ENCODE measurements at regions not wholly inside any gene's neighbourhood (a gene's known extent, or its start where the extent isn't known, plus 50 kb on each side); places are given as distances from the start of the nearest gene placed in this dataset.
A peak's percentile ranks its signal among the peaks of the same experiment; 100 is the strongest.

GRCh38 chr4:101599620-101600019, 190.9 kb upstream of the BANK1 start:
- no peak for FAIRE-seq
- no peak for DNase-seq (ENCODE audit: extremely low spot score, insufficient read length, low read depth)

GRCh38 chr4:101596781-101597552, 193.6 kb upstream of the BANK1 start:
- DNase-seq (ENCODE audit: extremely low spot score, insufficient read length, low read depth) (no peak), FAIRE-seq (peak; percentile 60)

GRCh38 chr4:101594588-101594987, 195.9 kb upstream of the BANK1 start:
- DNase-seq (ENCODE audit: extremely low spot score, insufficient read length, low read depth), result no peak
- FAIRE-seq, result no peak

GRCh38 chr4:101593666-101594065, 196.9 kb upstream of the BANK1 start:
- DNase-seq (ENCODE audit: extremely low spot score, insufficient read length, low read depth), result no peak
- no peak for FAIRE-seq

- FAIRE-seq, result no peak
- DNase-seq (ENCODE audit: extremely low spot score, insufficient read length, low read depth), result no peak
Measured at GRCh38 chr4:101584306-101584705, 206.2 kb upstream of the BANK1 start.

GRCh38 chr4:101563126-101563525, 215.8 kb upstream of the PPP3CA start:
- no peak for FAIRE-seq

GRCh38 chr4:101556842-101557241, 209.5 kb upstream of the PPP3CA start:
- DNase-seq (ENCODE audit: extremely low spot score, insufficient read length, low read depth), result no peak

More at GRCh38 chr4:101563126-101563525, 215.8 kb upstream of the PPP3CA start:
- DNase-seq (ENCODE audit: extremely low spot score, insufficient read length, low read depth), result no peak

GRCh38 chr4:101555341-101555880, 208.1 kb upstream of the PPP3CA start:
- no peak for DNase-seq (ENCODE audit: extremely low spot score, insufficient read length, low read depth)
- no peak for FAIRE-seq

More at GRCh38 chr4:101556842-101557241, 209.5 kb upstream of the PPP3CA start:
- FAIRE-seq, result peak; percentile 12

- FAIRE-seq (no peak), DNase-seq (ENCODE audit: extremely low spot score, insufficient read length, low read depth) (no peak)
Measured at GRCh38 chr4:101540336-101540735, 193.0 kb upstream of the PPP3CA start.

- FAIRE-seq (no peak), DNase-seq (ENCODE audit: extremely low spot score, insufficient read length, low read depth) (no peak)
Measured at GRCh38 chr4:101528526-101528925, 181.2 kb upstream of the PPP3CA start.

GRCh38 chr4:101527188-101527587, 179.9 kb upstream of the PPP3CA start:
- FAIRE-seq (peak; percentile 65), DNase-seq (ENCODE audit: extremely low spot score, insufficient read length, low read depth) (peak; percentile 20)

- DNase-seq (ENCODE audit: extremely low spot score, insufficient read length, low read depth) (no peak), FAIRE-seq (no peak)
Measured at GRCh38 chr4:101515566-101515965, 168.2 kb upstream of the PPP3CA start.

- FAIRE-seq (no peak), DNase-seq (ENCODE audit: extremely low spot score, insufficient read length, low read depth) (no peak)
Measured at GRCh38 chr4:101515099-101515498, 167.8 kb upstream of the PPP3CA start.

GRCh38 chr4:101512416-101512815, 165.1 kb upstream of the PPP3CA start:
- DNase-seq (ENCODE audit: extremely low spot score, insufficient read length, low read depth) (no peak), FAIRE-seq (no peak)

GRCh38 chr4:101501421-101501820, 154.1 kb upstream of the PPP3CA start:
- no peak for FAIRE-seq
- DNase-seq (ENCODE audit: extremely low spot score, insufficient read length, low read depth), result no peak

GRCh38 chr4:101500742-101501141, 153.4 kb upstream of the PPP3CA start:
- FAIRE-seq (no peak), DNase-seq (ENCODE audit: extremely low spot score, insufficient read length, low read depth) (no peak)

GRCh38 chr4:101475246-101475645, 127.9 kb upstream of the PPP3CA start:
- DNase-seq (ENCODE audit: extremely low spot score, insufficient read length, low read depth) (no peak), FAIRE-seq (no peak)

- no peak for DNase-seq (ENCODE audit: extremely low spot score, insufficient read length, low read depth)
- FAIRE-seq, result no peak
Measured at GRCh38 chr4:101471201-101471600, 123.9 kb upstream of the PPP3CA start.

GRCh38 chr4:101464596-101464995, 117.3 kb upstream of the PPP3CA start:
- DNase-seq (ENCODE audit: extremely low spot score, insufficient read length, low read depth), result no peak
- FAIRE-seq, result no peak

- no peak for FAIRE-seq
- DNase-seq (ENCODE audit: extremely low spot score, insufficient read length, low read depth), result no peak
Measured at GRCh38 chr4:101458914-101459313, 111.6 kb upstream of the PPP3CA start.

GRCh38 chr4:101458473-101458872, 111.1 kb upstream of the PPP3CA start:
- DNase-seq (ENCODE audit: extremely low spot score, insufficient read length, low read depth) (no peak), FAIRE-seq (no peak)

GRCh38 chr4:101451086-101451485, 103.8 kb upstream of the PPP3CA start:
- FAIRE-seq, result no peak
- DNase-seq (ENCODE audit: extremely low spot score, insufficient read length, low read depth), result no peak
